ENCODE measurements at regions not wholly inside any gene's neighbourhood (a gene's known extent, or its start where the extent isn't known, plus 50 kb on each side); places are given as distances from the start of the nearest gene placed in this dataset.

GRCh38 chr16:51224317-51224716, 73.2 kb upstream of the SALL1 start:
- Histone ChIP-seq H3K9me3 (ENCODE audit: control insufficient read depth in 1 of 2, low read length in 2 of 2) (no peaks in the 10 kb centered on the region), H3K36me3 (ENCODE audit: control insufficient read depth in 1 of 2, insufficient read depth in 2 of 2, low read length in 2 of 2) (no peaks in the 10 kb centered on the region), H3K27ac (ENCODE audit: low read length) (no peak overlapping the region), H3K4me3 (ENCODE audit: low read depth in 1 of 2, low read length in 2 of 2) (no peak overlapping the region), H3K4me1 (ENCODE audit: control insufficient read depth in 1 of 2, insufficient read depth in 2 of 2, low read length in 2 of 2) (no peaks in the 10 kb centered on the region), H3K27me3 (ENCODE audit: low read depth, low read length) (no peaks in the 10 kb centered on the region)

GRCh38 chr16:51222016-51222415, 70.9 kb upstream of the SALL1 start:
- Histone ChIP-seq H3K9me3 (ENCODE audit: control insufficient read depth in 1 of 2, low read length in 2 of 2) (peaks cover 0 to 3% of the 10 kb centered on the region in 2 donors), H3K27me3 (ENCODE audit: low read depth, low read length) (no peaks in the 10 kb centered on the region), H3K4me3 (ENCODE audit: low read depth in 1 of 2, low read length in 2 of 2) (no peak overlapping the region), H3K36me3 (ENCODE audit: control insufficient read depth in 1 of 2, insufficient read depth in 2 of 2, low read length in 2 of 2) (no peaks in the 10 kb centered on the region), H3K27ac (ENCODE audit: low read length) (no peak overlapping the region), H3K4me1 (ENCODE audit: control insufficient read depth in 1 of 2, insufficient read depth in 2 of 2, low read length in 2 of 2) (no peaks in the 10 kb centered on the region)

- Histone ChIP-seq H3K9me3 (ENCODE audit: control insufficient read depth in 1 of 2, low read length in 2 of 2) (peaks cover 0 to 9% of the 10 kb centered on the region in 2 donors), H3K27me3 (ENCODE audit: low read depth, low read length) (no peaks in the 10 kb centered on the region), H3K27ac (ENCODE audit: low read length) (no peak overlapping the region), H3K4me1 (ENCODE audit: control insufficient read depth in 1 of 2, insufficient read depth in 2 of 2, low read length in 2 of 2) (no peaks in the 10 kb centered on the region), H3K4me3 (ENCODE audit: low read depth in 1 of 2, low read length in 2 of 2) (no peak overlapping the region), H3K36me3 (ENCODE audit: control insufficient read depth in 1 of 2, insufficient read depth in 2 of 2, low read length in 2 of 2) (no peaks in the 10 kb centered on the region)
Observed at GRCh38 chr16:51211148-51211547, 60.1 kb upstream of the SALL1 start.

- Histone ChIP-seq H3K36me3 (ENCODE audit: control insufficient read depth in 1 of 2, insufficient read depth in 2 of 2, low read length in 2 of 2) (no peaks in the 10 kb centered on the region), H3K4me1 (ENCODE audit: control insufficient read depth in 1 of 2, insufficient read depth in 2 of 2, low read length in 2 of 2) (no peaks in the 10 kb centered on the region), H3K4me3 (ENCODE audit: low read depth in 1 of 2, low read length in 2 of 2) (no peak overlapping the region), H3K9me3 (ENCODE audit: control insufficient read depth in 1 of 2, low read length in 2 of 2) (no peaks in the 10 kb centered on the region), H3K27me3 (ENCODE audit: low read depth, low read length) (no peaks in the 10 kb centered on the region), H3K27ac (ENCODE audit: low read length) (no peak overlapping the region)
Observed at GRCh38 chr16:51210087-51210486, 59.0 kb upstream of the SALL1 start.

- Histone ChIP-seq H3K4me3 (ENCODE audit: low read depth in 1 of 2, low read length in 2 of 2) (no peak overlapping the region), H3K27me3 (ENCODE audit: low read depth, low read length) (no peaks in the 10 kb centered on the region), H3K9me3 (ENCODE audit: control insufficient read depth in 1 of 2, low read length in 2 of 2) (peaks cover 6 to 11% of the 10 kb centered on the region in 2 donors)
Observed at GRCh38 chr16:51201604-51202003, 50.5 kb upstream of the SALL1 start.

More at GRCh38 chr16:51201604-51202003, 50.5 kb upstream of the SALL1 start:
- Histone ChIP-seq H3K36me3 (ENCODE audit: control insufficient read depth in 1 of 2, insufficient read depth in 2 of 2, low read length in 2 of 2) (no peaks in the 10 kb centered on the region), H3K27ac (ENCODE audit: low read length) (no peak overlapping the region), H3K4me1 (ENCODE audit: control insufficient read depth in 1 of 2, insufficient read depth in 2 of 2, low read length in 2 of 2) (no peaks in the 10 kb centered on the region)
